Iris pigment epithelial cell (primary cell): ENCODE measurements at regions not wholly inside any gene's neighbourhood (a gene's known extent, or its start where the extent isn't known, plus 50 kb on each side); places are given as distances from the start of the nearest gene placed in this dataset.
"Not testable (repeated sequence)": the region's sequence is repeated elsewhere in the genome, so short reads cannot be mapped to it uniquely, and the experiment has no call there.

Experiments used
- DNase-seq: peaks from one replicate; pipeline ENCODE4 v3.0.0-alpha.2; 2011; ENCODE audit warnings: low read depth

DNA sequence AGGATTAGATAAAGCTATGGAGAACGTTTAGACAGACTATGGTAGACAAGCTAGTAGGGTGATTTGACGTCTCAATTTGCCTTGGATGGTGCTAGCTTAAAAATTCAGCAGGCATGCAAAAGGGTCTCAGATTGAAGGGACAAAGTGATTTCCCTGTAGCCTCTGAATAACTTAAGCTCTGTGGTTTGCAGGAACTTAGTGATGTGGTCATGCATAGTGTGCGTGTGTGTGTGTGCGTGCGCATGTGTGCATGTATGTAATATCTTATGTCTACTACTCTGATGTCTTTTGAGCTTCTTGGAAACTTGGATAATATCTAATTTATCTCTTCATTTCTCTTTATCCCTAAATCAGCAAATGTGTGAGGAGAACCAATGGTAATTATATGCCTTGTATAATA, 183.6 kb upstream of the TNC start:
- no peak for DNase-seq

DNA sequence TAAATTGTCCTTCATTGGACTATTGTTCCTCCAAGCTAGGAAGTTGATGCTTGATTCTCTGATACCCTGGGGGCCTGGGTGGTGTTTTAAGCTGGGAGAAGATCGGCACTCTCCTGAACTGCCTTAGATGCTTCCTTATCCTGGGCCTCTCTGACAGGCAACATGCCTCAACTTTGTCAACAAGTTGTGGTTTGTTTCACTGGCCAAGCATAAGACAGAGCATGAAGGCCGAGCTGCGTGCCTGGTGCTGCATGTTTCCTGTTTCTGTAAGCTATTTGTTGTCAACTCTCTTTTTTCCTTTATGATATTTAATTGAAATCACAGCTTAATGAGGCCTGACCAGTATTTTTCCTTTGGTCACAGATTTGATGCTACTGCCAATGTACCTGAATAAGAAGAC, 187.6 kb upstream of the TNC start:
- no peak for DNase-seq

DNA sequence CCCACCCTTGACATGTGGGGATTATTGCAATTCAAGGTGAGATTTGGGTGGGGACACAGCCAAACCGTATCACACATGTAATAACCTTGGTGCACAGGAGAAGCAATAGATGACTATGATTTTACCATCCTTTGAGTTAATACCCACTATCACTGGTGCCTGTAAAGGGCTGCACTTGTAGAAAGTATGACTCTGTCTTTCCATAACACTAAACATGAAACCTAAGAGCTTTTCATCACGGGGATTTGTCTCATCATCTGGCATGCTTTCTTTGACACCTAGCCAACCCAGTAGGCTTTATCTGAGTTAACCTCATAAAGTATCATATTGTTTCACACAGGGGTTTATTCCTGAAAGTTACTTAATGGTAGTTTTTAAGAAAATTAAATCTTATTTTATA, 188.9 kb upstream of the TNC start:
- DNase-seq, result peak; percentile 34

DNA sequence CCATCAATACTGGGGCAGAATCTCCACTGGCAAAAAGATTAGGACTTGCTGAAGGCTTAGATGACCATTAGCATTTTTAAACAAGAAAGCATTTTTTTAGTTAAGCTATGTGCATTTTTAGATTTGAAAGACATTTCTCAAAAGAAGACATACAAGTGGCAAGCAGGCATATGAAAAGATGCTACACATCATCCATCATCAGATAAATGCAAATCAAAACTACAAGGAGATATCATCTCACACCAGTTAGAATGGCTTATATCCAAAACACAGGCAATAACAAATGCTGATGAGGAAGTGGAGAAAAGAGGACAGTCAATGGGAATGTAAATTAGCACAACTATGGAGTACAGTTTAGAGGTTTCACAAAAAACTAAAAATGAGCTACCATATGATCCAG, 195.6 kb upstream of the TNC start:
- no peak for DNase-seq

DNA sequence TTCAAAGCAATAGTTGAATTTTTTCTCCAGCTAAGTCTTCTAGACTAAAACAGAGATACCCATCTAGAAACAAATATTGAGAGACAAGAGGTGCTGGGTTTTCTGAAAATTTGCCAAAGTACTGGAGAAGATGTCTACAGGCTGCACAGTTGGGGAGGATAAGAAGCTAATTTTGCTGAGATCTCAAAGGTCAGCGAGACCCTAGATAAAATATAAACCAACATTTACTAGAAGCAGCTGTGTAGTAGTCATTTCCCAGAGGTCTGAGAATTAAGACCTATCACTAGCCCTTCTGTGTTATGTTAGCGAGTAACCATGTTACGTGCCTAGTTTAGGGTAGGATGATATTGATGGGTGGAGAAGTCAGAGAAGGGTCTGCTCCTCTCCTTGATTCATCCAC, 208.5 kb upstream of the TNC start:
- DNase-seq, result no peak

DNA sequence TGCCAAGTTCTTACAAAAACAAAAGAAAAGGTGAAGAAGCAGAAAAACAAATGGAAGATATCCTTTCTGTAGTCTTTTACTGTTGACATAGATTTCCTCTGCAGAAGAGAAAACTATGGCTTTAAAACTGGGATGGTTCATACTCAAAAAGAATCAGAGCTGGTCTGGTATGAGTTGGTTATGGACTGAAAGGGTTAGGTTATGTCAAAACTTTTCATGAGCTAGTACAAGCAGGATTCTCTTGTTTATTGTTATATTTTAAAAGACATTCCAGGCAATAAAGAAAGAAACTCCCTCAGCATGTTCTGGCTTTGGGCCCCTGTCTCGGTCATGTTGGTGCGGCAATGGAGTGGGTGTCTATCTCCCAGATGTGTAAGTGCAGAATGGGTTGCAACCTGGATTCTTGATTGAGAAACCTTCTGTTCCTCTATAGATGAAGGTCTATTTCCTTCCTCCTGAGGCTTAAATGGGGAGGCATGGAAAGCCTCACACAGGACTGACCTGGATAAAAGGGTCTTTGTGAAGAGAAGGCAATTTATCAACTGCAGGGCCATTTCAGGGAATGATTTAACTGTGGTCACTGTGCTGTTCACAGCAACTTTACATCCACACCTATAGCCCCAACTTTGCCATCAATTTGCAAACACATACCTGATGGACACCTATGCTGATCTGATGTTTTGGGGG, 209.6 kb upstream of the TNC start:
- DNase-seq, result peak; percentile 3

DNA sequence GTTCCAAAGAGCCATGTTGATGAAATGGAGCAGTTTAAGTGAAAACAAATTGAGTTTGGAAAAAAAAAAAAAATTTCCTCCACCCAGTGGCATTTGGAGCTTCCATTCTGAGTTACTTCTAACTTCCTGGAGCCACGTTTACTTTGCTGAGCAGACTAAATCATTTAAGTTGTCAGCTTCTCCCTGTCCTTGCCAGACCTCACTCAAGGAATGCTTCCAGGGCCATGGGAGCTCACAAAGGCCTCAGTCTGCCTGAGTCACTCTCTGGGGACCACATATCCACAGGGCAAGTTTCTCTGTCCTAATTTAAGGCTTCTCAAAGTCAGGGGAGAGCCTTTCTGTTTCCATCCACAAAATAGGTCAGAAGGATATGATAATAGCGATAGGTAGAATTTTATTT, 210.3 kb upstream of the TNC start:
- no peak for DNase-seq

DNA sequence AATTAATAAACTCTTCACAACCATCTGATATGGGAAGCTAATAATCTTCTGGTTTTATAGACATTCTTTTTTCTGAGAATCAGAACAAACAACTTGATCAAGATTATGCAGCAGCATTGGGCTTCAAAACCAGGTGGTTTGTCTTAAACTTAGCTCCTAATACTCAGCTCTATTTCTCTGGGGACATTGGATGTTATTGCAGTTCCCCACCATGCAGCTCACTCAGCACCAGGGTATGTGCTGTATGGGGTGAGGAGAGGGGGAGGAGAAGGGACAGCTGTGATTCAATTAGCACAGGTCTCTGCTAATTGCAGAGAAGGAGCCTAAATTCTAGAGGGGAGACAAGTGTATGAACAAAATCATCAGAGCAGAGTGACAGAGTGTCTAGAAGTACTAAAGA, 210.7 kb upstream of the TNC start:
- DNase-seq, result no peak

DNA sequence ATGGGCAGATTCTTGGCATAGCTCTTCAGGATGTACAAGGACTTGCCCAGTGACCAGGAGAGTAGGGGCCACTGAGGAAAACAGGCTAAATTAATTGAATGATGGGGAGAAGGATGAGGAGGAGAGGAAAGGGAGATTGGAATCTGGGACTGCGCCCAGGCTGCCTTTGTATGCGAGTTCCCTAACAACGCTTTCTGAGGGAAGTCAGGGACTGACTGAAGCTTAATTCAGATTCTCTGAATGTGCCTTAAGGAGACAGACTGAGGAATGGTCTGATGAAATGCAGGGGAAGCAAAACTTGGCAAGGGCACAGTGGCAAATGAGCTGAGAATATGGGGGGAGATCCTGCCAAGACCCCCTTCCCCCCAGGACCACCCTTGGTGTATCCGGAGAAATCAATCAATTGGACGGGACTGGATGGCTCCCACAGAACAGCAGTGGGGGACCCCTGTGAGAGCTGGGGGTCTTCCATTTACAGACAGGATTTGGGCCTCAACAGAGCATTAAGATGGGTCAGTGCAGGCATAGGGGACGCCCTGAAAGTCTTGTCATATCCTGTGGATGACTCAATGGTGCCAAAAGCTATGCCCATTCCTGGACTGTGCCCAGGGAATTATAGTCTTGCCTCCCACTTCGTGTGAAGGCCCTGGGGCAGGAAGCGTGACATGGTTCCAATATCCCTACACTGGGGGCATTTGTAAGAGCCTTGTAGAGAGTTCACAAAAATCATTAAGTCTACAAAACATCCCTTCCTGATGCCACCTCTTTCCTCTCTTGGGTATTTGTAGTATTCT, 215.5 kb upstream of the TNC start:
- DNase-seq, result no peak

DNA sequence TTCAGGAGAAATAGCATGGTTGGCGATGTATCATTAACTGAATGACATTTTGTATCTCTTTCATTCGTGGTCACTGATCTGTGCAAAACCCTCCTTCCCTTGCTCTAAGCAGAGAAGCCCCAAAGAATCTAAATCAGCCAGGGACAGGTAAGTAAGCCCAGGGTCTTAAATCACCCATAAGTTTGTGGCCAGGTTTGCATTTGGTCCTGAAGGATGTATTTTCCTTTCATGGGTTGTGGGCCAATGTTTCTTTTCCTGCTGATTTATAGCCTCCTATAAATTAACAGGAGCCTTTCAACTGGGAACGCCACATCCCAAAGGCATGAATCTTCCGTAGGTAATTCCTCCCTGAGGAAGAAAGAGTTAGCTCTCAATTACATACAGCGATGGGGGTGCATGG, 217.5 kb upstream of the TNC start:
- DNase-seq, result no peak

DNA sequence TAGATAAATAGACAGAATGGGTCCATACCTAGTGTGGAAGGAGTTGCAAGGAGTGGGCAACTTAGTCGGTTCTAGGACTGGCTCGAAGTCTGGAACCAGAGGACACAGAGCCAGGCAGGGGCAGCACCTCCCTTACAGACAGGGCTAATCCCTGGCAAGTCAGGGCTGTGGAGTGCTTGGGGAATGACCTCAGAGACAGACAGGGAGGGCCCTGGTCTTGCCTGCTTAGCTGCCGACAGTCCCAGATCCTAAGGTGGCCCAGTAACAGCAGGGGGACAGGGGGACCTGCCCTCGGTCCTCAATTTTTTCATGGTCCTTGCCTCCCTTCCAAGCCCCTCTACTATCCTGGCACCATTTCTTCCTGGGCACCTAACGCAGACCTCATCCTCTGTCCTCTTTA, 222.4 kb upstream of the TNC start:
- no peak for DNase-seq

DNA sequence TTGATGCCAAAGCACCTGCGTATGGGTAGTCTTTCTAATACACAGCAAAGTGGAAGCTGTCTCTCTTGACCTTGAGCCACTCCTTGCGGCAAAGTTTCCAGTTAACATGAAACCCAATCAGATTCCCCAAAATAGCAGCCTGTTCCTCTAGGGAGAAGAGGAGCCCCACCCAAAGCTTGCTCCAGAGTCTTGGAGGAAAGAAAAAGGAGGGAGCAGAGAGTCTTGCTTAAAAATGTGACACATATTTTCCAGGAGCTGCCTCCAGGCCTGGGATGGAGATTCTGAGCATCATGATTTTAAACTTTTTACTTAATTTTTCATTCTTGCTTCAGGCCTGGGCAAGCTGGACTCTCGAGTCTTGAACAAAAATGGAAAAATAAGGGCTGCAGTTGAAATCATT, 223.5 kb upstream of the TNC start:
- no peak for DNase-seq

DNA sequence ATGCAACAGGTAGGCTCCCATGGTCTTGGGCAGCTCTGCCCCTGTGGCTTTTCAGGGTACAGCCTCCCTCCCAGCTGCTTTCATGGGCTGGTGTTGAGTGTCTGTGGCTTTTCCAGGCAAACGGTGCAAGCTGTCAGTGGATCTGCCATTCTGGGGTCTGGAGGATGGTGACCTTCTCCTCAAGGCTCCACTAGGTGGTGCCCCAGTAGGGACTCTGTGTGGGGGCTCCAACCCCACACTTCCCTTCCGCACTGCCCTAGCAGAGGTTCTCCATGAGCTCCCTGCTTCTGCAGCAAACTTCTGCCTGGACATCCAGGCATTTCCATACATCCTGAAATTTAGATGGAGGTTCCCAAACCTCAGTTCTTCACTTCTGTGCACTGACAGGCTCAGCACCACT, 229.8 kb upstream of the TNC start:
- not testable (repeated sequence) for DNase-seq

DNA sequence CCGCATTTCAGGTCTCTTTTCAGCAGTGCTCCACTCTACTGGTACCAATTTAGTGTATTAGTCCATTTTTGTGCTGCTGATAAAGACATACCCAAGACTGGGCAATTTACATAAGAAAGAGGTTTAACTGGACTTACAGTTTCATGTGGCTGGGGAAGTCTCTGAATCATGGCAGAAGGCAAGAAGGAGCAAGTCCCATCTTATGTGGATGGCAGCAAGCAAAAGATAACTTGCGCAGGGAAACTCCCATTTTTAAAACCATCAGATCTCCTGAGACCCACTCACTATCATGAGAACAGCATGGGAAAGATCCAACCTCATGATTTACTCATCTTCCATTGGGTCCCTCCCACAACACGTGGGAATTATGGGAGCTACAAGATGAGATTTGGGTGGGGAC, 231.0 kb upstream of the TNC start:
- not testable (repeated sequence) for DNase-seq

DNA sequence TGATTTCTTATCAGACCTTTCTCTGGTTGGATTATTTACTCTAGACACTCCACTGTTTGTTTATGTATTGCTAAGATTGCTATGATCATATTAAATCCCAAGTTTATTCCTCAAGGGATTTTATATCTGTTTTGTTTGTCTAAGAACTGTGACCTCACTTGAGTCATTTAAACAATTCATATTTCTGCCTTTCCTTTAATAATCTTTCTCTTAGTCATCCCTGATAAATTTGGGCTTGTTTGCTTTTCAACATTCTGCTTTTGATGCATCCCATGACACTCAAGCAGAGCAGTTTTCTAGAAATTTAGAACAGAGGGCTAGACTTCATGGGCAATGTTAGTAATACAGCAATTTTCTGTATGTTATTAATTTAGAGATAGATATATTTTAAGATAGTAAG, 231.6 kb upstream of the TNC start:
- peak; percentile 34 for DNase-seq

DNA sequence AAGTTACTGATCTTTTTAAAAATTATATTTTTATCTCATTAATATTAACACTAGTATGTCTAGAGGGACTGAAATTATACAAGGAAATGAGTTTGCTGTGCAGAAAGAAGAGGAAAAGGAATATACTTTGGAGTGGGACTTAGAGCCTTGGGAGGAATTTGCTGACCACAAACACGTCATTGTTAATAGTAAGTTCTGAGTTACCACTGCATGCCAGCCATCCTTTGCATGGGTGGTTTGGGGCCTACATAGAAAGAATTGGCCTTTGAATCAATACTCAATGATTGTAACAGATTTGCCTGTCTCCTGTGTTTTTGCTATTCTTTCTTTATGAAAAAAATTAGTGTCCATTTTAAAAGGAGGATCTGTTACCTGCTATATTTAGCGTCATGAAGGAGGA, 232.6 kb upstream of the TNC start:
- DNase-seq, result no peak

DNA sequence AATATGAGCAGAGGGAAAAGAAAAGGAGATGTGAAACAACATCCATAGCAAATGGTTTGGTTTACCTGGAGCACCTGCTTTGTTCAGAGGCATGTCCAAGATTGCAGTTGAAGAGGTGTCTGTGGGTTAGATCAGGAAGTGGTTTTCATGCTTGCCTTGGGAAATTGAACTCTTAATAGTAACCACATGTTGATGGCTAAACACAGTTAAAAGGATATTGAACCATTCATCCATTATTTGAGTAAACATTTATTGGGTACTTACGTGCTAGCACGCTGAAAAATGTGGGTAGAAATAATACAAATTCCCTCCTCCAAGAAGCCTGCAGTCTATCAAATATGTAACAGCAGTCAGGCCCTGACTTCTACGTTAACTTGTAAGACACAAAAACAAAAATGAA, 235.7 kb upstream of the TNC start:
- no peak for DNase-seq

DNA sequence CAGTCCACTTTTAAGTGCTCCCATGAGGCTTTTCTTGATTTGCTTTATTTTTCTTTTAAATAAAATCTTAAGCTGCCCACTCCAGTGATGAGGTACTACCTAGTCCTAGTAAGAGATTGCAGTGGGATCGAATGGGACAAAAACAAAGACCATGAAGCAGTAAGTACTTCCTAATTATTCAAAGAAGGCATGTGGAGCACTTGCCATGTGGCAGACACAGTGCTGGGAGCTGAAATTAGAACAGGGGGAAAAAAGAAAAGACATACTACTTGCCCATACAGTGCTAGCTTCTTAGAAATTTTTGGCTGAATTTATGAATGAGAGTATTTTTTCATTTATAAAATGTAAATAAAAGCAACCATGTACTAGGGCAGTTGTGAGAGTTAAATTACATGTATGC, 239.9 kb upstream of the TNC start:
- no peak for DNase-seq

DNA sequence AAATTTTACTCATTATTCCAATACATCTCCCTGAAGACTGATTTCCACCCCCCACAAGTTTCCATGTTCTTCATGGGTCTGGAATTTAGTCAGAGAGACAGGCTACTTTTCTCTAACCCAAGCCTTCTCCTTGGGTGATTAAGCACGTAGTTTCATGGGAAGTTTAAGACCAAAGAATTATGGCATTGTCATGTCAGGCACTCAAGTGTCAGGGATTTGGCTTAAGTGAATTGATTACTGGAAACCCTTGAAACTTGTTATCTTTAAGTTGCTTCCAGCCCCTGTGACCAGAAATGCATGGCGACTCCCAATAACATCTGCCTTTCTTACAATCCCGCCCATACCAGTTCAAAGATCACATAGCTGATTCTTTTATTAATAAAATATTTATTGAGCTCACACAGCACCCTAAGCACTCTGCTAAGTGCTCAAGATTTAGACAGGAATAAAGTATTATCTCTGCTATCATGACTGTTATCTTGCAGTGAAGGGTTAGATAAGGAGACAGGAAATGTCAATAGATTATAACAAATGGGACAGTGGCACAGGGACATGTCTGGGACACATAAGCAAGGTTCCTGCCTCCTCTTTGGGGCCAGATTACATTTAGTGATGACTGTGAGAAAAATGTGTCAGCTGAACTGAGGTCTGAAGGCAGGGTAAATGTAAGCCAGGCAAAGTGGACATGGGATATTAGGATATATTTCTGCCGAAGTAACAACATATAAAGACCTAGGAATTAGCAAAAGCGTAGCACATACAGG, 241.2 kb upstream of the TNC start:
- no peak for DNase-seq

DNA sequence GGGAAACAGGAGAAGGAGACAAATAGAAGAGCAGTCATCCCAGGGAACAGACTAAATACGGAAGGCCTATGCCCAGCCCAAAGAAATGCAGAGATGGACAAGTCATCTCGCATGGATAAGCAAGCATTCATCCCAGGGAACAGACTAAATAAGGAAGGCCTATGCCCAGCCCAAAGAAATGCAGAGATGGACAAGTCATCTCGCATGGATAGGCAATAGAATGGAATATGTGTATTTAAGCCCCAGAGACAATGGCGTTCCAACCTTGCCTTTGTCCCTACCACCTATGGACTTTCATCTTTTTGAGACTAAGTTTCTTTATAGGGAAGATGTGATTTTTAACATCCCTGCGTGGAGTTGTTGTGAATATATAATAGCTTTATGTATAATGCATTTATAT, 242.2 kb upstream of the TNC start:
- no peak for DNase-seq

DNA sequence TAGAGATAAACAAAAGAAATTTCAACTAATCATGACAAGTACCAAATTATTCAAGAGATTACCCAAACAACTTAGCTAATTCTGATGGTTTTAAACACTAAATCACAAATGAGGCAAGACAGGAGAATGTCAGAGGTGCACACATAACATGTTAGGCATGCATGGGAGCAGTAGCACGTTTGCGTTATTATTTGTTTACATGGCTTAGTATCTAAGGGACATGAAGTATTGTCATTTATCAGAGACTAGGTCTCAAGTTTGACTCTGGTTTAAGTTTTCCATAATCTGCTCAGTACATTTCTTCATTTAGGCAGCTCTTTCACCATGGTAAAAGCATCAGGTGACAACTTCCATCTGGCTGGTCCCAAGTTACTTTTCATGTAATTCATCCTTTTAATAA, 244.1 kb upstream of the TNC start:
- DNase-seq, result no peak

DNA sequence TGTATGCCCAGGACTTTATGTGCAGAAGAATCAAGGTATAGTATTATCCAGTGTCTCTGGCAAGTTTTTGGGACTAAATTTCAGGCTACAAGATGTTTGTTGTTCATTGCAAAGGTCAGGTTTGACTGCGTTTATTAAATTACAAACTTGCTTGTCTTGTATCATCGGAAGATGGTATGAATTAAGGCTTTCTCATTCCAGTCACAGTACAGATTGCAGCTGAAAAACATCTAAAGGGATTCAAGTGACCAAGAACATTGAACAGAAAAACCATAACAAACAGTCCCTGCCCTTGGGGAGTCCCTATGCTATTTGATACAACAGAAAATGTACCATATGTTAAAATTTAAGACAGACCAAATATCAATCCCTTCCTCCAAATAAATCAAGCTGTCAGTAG, 244.7 kb upstream of the TNC start:
- no peak for DNase-seq

DNA sequence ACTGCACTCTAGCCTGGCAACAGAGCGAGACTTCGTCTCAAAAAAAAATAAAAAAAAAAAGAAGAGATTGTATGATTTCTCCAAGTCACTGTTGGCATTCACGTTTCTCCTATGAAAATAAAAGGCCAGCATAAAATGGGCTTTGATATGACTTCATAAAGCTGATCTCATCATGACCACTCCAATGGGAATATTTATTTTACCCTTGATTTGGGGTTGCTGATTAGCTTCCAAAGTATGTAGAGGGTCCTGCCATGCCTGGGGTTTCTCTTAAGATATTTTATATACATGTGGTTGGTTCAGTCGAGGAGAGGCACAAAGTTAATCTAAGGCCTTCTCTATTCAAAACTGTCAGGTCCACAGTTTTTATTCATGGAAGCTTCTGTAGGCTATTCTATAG, 247.0 kb upstream of the TNC start:
- DNase-seq, result no peak
